ENCODE measurements at regions not wholly inside any gene's neighbourhood (a gene's known extent, or its start where the extent isn't known, plus 50 kb on each side); places are given as distances from the start of the nearest gene placed in this dataset.
"Not testable (repeated sequence)": the region's sequence is repeated elsewhere in the genome, so short reads cannot be mapped to it uniquely, and the experiment has no call there.

GRCh38 chr14:38557391-38557790 lies 301.5 kb upstream of the CLEC14A start:
- H3K4me1 ChIP-seq (ENCODE audit: insufficient read depth, low read length); H2AFZ ChIP-seq (ENCODE audit: low read length); H3K4me3 ChIP-seq (replicated peaks in 1 of 3; ENCODE audit: insufficient read depth in 1 of 3, low read depth in 2 of 3, low read length in 3 of 3); FAIRE-seq; CTCF ChIA-PET (ENCODE audit: low intra/inter-chr PET ratio, low total read pairs); DNase-seq (ENCODE audit: low spot score); H3K27me3 ChIP-seq (ENCODE audit: control insufficient read depth in 1 of 2, insufficient read depth in 2 of 2, low read length in 2 of 2); H3K9ac ChIP-seq (ENCODE audit: insufficient read depth, low read depth, low read length); H3K79me2 ChIP-seq (ENCODE audit: insufficient read depth, low read length); H4K20me1 ChIP-seq (ENCODE audit: insufficient read depth, low read length); POLR2A ChIA-PET; in situ Hi-C loops (cut with HindIII; ENCODE audit: extremely low pct_ligation_motif_present, low pct_unique_long_range_greater_than_20kb); H3K27ac ChIP-seq (ENCODE audit: extremely low read length, insufficient read depth, low read length); BruUV-seq (replicated peaks); H3K4me2 ChIP-seq (ENCODE audit: low read depth, low read length); intact Hi-C loops (cut with micrococcal nuclease; ENCODE audit: unreplicated experiment); H3K36me3 ChIP-seq (replicated peaks in 1 of 2; ENCODE audit: control insufficient read depth in 1 of 2, insufficient read depth in 2 of 2, low read length in 2 of 2); ATAC-seq: not testable (repeated sequence)
- peaks cover 40% of the 10 kb centered on the region for H3K9me3 ChIP-seq (ENCODE audit: low read length)
- TF ChIP-seq PLRG1 (conservative IDR thresholded peaks at IDR 0.05) = 0 out of 2 replicates have a peak, but pooled peaks have one; percentile 57

DNA sequence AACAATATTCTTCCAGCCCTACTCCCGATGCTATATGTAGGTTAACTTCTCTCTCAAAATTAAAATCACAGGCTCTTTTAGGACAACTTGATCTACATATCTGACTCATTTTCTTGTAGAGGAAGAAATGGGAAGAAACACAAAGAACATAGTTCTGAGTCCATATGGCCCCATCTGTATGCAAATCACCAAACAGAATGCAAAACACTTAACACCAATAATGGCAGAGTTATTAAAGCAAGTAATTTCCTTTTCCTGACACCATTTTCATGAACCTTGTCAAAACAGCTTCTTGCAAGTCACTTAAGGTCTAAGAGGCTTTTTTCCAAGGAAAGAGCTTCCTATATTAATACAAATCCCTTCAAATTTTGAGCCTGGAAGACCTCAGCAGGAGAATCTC lies 300.4 kb upstream of the CLEC14A start:
- Histone ChIP-seq H3K4me1 (ENCODE audit: insufficient read depth, low read length) (no peaks in the 10 kb centered on the region), H3K36me3 (replicated peaks in 1 of 2; ENCODE audit: control insufficient read depth in 1 of 2, insufficient read depth in 2 of 2, low read length in 2 of 2) (no peaks in the 10 kb centered on the region), H3K79me2 (ENCODE audit: insufficient read depth, low read length) (no peaks in the 10 kb centered on the region), H3K27me3 (ENCODE audit: control insufficient read depth in 1 of 2, insufficient read depth in 2 of 2, low read length in 2 of 2) (no peaks in the 10 kb centered on the region), H4K20me1 (ENCODE audit: insufficient read depth, low read length) (no peaks in the 10 kb centered on the region), H3K27ac (ENCODE audit: extremely low read length, insufficient read depth, low read length) (no peak overlapping the region), H2AFZ (ENCODE audit: low read length) (no peak overlapping the region), H3K4me2 (ENCODE audit: low read depth, low read length) (no peak overlapping the region), H3K9me3 (ENCODE audit: low read length) (peaks cover 28% of the 10 kb centered on the region), H3K9ac (ENCODE audit: insufficient read depth, low read depth, low read length) (no peak overlapping the region), H3K4me3 (replicated peaks in 1 of 3; ENCODE audit: insufficient read depth in 1 of 3, low read depth in 2 of 3, low read length in 3 of 3) (no peak overlapping the region)
- BruUV-seq (replicated peaks) = no TSS peak
- TF ChIP-seq AKNA (CRISPR knock-in tag; IDR thresholded peaks at IDR 0.05; ENCODE audit: borderline replicate concordance) = no peak
- no peak for TF ChIP-seq ZNF274 (CRISPR knock-in tag; IDR thresholded peaks at IDR 0.05)
- no peak for TF ChIP-seq WIZ (CRISPR knock-in tag; IDR thresholded peaks at IDR 0.05)
- TF ChIP-seq, protein P1, sequence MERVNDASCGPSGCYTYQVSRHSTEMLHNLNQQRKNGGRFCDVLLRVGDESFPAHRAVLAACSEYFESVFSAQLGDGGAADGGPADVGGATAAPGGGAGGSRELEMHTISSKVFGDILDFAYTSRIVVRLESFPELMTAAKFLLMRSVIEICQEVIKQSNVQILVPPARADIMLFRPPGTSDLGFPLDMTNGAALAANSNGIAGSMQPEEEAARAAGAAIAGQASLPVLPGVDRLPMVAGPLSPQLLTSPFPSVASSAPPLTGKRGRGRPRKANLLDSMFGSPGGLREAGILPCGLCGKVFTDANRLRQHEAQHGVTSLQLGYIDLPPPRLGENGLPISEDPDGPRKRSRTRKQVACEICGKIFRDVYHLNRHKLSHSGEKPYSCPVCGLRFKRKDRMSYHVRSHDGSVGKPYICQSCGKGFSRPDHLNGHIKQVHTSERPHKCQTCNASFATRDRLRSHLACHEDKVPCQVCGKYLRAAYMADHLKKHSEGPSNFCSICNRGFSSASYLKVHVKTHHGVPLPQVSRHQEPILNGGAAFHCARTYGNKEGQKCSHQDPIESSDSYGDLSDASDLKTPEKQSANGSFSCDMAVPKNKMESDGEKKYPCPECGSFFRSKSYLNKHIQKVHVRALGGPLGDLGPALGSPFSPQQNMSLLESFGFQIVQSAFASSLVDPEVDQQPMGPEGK (CRISPR knock-in tag; IDR thresholded peaks at IDR 0.05) = no peak
- TF ChIP-seq NCOA1 (CRISPR knock-in tag; IDR thresholded peaks at IDR 0.05) = no peak
- intact Hi-C loops (cut with micrococcal nuclease; ENCODE audit: unreplicated experiment) (no loop called here), in situ Hi-C loops (cut with HindIII; ENCODE audit: extremely low pct_ligation_motif_present, low pct_unique_long_range_greater_than_20kb) (no loop called here)
- POLR2A ChIA-PET = no interaction called here
- no peak for DNase-seq (ENCODE audit: low spot score)
- CTCF ChIA-PET (ENCODE audit: low intra/inter-chr PET ratio, low total read pairs) = no interaction called here
- no peak for FAIRE-seq
- ATAC-seq = no peak
- 0% methylated on average over 1 of the region's 1 CpG for WGBS (ENCODE audit: low lambda C conversion rate)

Data from HepG2 (cell line).